ENCODE measurements at regions not wholly inside any gene's neighbourhood (a gene's known extent, or its start where the extent isn't known, plus 50 kb on each side); places are given as distances from the start of the nearest gene placed in this dataset.
A peak's percentile ranks its signal among the peaks of the same experiment; 100 is the strongest.

DNA sequence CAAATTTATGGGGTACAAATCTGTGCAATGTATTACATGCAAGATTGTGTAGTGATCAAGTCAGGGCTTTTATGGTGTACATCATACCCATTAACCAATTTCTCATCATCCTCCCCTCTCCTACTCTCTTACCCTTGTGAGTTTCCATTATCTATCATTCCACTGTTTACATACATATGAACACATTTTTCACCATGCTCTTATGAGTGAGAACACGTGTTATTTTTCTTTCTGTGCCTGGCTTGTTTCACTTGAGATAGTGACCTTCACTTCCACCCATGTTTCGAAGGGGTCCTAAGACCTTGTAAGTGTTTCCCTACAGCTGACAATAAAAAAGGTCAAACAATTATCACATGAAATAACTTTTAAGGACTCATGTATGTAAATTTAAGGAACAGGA is 281.7 kb upstream of the CD180 start:
- Mint-ChIP-seq H3K36me3 (peaks cover 0 to 10% (median 2%) of the 10 kb centered on the region in 3 donors), H3K9me3 (no peaks in the 10 kb centered on the region), H3K4me1 (peaks cover 0 to under 1% (median under 1%) of the 10 kb centered on the region in 3 donors), H3K4me3 (no peak overlapping the region), H3K27ac (no peak overlapping the region), H3K27me3 (peaks cover 13 to 36% of the 10 kb centered on the region in 2 donors)
- ChIA-PET CTCF (no interaction called here), POLR2A (no interaction called here)
- no peaks in the 10 kb centered on the region for H3K36me3 ChIP-seq (ENCODE audit: insufficient read depth, low read length)
- no peaks in the 10 kb centered on the region for H3K9me3 ChIP-seq (ENCODE audit: low read length)
- H3K27ac ChIP-seq (ENCODE audit: low read depth, low read length) = no peak overlapping the region
- DNase-seq = no peak
- H3K4me3 ChIP-seq (ENCODE audit: low read length) = no peak overlapping the region
- no peaks in the 10 kb centered on the region for H3K4me1 ChIP-seq (ENCODE audit: insufficient read depth, low read length)
- H3K27me3 ChIP-seq (ENCODE audit: insufficient read depth, low read length, poor library complexity, severe bottlenecking) = no peaks in the 10 kb centered on the region

GRCh38 chr5:67476995-67477394 is 280.4 kb upstream of the CD180 start:
- H3K27ac Mint-ChIP-seq = no peak overlapping the region
- peaks cover 10 to 32% of the 10 kb centered on the region in 2 donors for H3K27me3 Mint-ChIP-seq
- peaks cover 0 to 5% (median 2%) of the 10 kb centered on the region in 3 donors for H3K36me3 Mint-ChIP-seq
- CTCF ChIA-PET = no interaction called here
- no peaks in the 10 kb centered on the region for H3K9me3 Mint-ChIP-seq
- H3K4me3 Mint-ChIP-seq = no peak overlapping the region
- Histone ChIP-seq H3K27me3 (ENCODE audit: insufficient read depth, low read length, poor library complexity, severe bottlenecking) (no peaks in the 10 kb centered on the region), H3K4me3 (ENCODE audit: low read length) (no peak overlapping the region), H3K27ac (ENCODE audit: low read depth, low read length) (no peak overlapping the region), H3K36me3 (ENCODE audit: insufficient read depth, low read length) (no peaks in the 10 kb centered on the region), H3K9me3 (ENCODE audit: low read length) (no peaks in the 10 kb centered on the region), H3K4me1 (ENCODE audit: insufficient read depth, low read length) (no peaks in the 10 kb centered on the region)
- no peak for DNase-seq
- POLR2A ChIA-PET = no interaction called here
- H3K4me1 Mint-ChIP-seq = no peaks in the 10 kb centered on the region

DNA sequence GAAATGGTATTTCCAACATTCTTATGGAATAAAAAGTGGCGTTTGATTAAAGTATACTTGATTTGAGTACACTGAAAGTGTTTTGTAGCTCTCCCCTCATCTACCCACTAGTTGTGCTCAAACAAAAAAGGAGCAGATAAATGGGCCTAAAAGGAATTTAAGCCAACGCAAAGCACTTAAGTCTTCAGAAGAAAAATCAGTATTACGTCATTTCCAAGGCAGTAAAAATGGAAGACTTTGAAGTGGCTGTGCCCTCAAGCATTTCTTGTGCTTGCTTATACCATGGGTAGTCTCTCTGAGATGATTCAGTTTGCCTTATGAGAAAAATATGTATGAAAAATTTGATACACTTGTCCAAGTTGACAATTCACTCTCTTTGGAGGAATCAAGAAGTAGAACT is 279.9 kb upstream of the CD180 start:
- Histone ChIP-seq H3K36me3 (ENCODE audit: insufficient read depth, low read length) (no peaks in the 10 kb centered on the region), H3K9me3 (ENCODE audit: low read length) (no peaks in the 10 kb centered on the region), H3K4me1 (ENCODE audit: insufficient read depth, low read length) (no peaks in the 10 kb centered on the region), H3K4me3 (ENCODE audit: low read length) (no peak overlapping the region), H3K27ac (ENCODE audit: low read depth, low read length) (no peak overlapping the region), H3K27me3 (ENCODE audit: insufficient read depth, low read length, poor library complexity, severe bottlenecking) (no peaks in the 10 kb centered on the region)
- ChIA-PET CTCF (no interaction called here), POLR2A (no interaction called here)
- peak in 1 of 5 donors; percentile 17 for DNase-seq
- no peaks in the 10 kb centered on the region for H3K4me1 Mint-ChIP-seq
- H3K27me3 Mint-ChIP-seq = peaks cover 8 to 32% of the 10 kb centered on the region in 2 donors
- no peaks in the 10 kb centered on the region for H3K9me3 Mint-ChIP-seq
- H3K36me3 Mint-ChIP-seq = peaks cover 0 to 5% (median 2%) of the 10 kb centered on the region in 3 donors
- H3K4me3 Mint-ChIP-seq = no peak overlapping the region
- H3K27ac Mint-ChIP-seq = no peak overlapping the region

DNA sequence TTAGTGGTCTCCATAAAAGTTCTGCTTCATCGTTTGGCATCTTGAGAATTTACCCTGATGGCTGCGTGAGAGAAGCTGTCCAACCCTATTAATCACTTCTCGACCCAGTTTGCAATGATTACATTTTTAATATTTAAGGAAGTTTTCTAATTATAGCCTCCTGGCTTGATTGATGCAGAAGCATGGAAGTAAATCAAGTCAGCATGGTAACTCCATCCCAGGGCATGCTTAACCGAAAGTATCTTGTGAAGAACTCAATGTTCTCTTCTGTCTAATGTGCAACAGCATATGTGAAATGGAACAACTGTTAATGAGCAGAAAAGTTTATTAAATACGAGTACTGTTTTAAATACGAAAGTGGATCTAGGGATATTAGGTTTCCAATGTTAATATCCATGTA is 278.9 kb upstream of the CD180 start:
- Mint-ChIP-seq H3K27ac (no peak overlapping the region), H3K36me3 (peaks cover 0 to 5% (median 2%) of the 10 kb centered on the region in 3 donors), H3K27me3 (peaks cover 8 to 25% of the 10 kb centered on the region in 2 donors), H3K4me1 (no peaks in the 10 kb centered on the region), H3K9me3 (no peaks in the 10 kb centered on the region), H3K4me3 (no peak overlapping the region)
- no peak for DNase-seq
- H3K4me1 ChIP-seq (ENCODE audit: insufficient read depth, low read length) = no peaks in the 10 kb centered on the region
- CTCF ChIA-PET = no interaction called here
- no peaks in the 10 kb centered on the region for H3K27me3 ChIP-seq (ENCODE audit: insufficient read depth, low read length, poor library complexity, severe bottlenecking)
- H3K36me3 ChIP-seq (ENCODE audit: insufficient read depth, low read length) = no peaks in the 10 kb centered on the region
- no peaks in the 10 kb centered on the region for H3K9me3 ChIP-seq (ENCODE audit: low read length)
- POLR2A ChIA-PET = no interaction called here
- H3K27ac ChIP-seq (ENCODE audit: low read depth, low read length) = no peak overlapping the region
- no peak overlapping the region for H3K4me3 ChIP-seq (ENCODE audit: low read length)

- H3K4me3 ChIP-seq (ENCODE audit: low read length) = no peak overlapping the region
- H3K36me3 ChIP-seq (ENCODE audit: insufficient read depth, low read length) = no peaks in the 10 kb centered on the region
- no peak for DNase-seq
- CTCF ChIA-PET = no interaction called here
- no peaks in the 10 kb centered on the region for H3K4me1 ChIP-seq (ENCODE audit: insufficient read depth, low read length)
- Mint-ChIP-seq H3K4me1 (no peaks in the 10 kb centered on the region), H3K4me3 (no peak overlapping the region), H3K9me3 (no peaks in the 10 kb centered on the region), H3K36me3 (peaks cover 0 to 5% (median 2%) of the 10 kb centered on the region in 3 donors), H3K27ac (no peak overlapping the region), H3K27me3 (peaks cover 8 to 18% of the 10 kb centered on the region in 2 donors)
- H3K27ac ChIP-seq (ENCODE audit: low read depth, low read length) = no peak overlapping the region
- POLR2A ChIA-PET = no interaction called here
- no peaks in the 10 kb centered on the region for H3K9me3 ChIP-seq (ENCODE audit: low read length)
- no peaks in the 10 kb centered on the region for H3K27me3 ChIP-seq (ENCODE audit: insufficient read depth, low read length, poor library complexity, severe bottlenecking)
Measured at GRCh38 chr5:67474597-67475238, 278.1 kb upstream of the CD180 start.

- no peaks in the 10 kb centered on the region for H3K9me3 Mint-ChIP-seq
- Histone ChIP-seq H3K27me3 (ENCODE audit: insufficient read depth, low read length, poor library complexity, severe bottlenecking) (no peaks in the 10 kb centered on the region), H3K27ac (ENCODE audit: low read depth, low read length) (no peak overlapping the region), H3K4me3 (ENCODE audit: low read length) (no peak overlapping the region), H3K36me3 (ENCODE audit: insufficient read depth, low read length) (no peaks in the 10 kb centered on the region), H3K4me1 (ENCODE audit: insufficient read depth, low read length) (no peaks in the 10 kb centered on the region), H3K9me3 (ENCODE audit: low read length) (no peaks in the 10 kb centered on the region)
- no peak for DNase-seq
- CTCF ChIA-PET = no interaction called here
- no peak overlapping the region for H3K27ac Mint-ChIP-seq
- POLR2A ChIA-PET = no interaction called here
- H3K4me3 Mint-ChIP-seq = no peak overlapping the region
- no peaks in the 10 kb centered on the region for H3K27me3 Mint-ChIP-seq
- H3K4me1 Mint-ChIP-seq = peaks cover 1 to 5% (median 3%) of the 10 kb centered on the region in 3 donors
- no peaks in the 10 kb centered on the region for H3K36me3 Mint-ChIP-seq
Measured at GRCh38 chr5:67467110-67467509, 270.5 kb upstream of the CD180 start.

DNA sequence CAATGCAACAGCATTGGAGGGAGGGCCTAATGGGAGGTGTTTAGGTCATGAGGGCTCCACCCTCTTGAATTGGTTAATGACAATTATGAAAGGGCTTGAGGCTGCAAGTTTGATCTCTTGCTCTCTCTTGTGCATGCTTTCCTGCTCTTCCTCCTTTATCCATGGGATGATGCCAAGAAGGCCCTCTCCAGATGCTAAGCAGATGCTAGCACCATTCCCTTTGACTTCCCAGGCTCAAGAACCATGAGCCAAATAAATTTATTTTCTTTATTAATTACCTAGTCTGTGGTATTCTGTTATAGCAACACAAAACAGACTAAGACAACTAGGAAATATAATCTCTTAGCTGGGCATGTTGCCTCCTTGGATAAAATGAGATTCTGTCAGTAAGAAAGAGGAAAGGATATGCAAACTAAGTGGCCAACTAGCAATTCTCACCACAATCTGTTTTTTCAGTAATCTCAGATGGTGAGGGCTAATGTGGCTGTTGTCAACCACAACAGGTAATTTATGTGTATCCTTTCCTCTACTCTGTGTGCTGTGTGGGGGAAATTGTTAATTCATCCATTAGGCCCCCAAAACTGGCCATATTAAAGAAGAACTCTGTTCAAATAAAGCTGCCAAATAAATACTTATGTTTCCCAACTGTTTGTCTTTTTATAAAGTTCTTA is 269.1 kb upstream of the CD180 start:
- H3K9me3 Mint-ChIP-seq = no peaks in the 10 kb centered on the region
- no peaks in the 10 kb centered on the region for H3K36me3 Mint-ChIP-seq
- DNase-seq = no peak
- CTCF ChIA-PET = interaction anchor here (0.7 kb wide), 1 partner anchor 673 kb away, joined by 4 read pairs; no protein-coding TSS in a partner anchor
- Histone ChIP-seq H3K27me3 (ENCODE audit: insufficient read depth, low read length, poor library complexity, severe bottlenecking) (no peaks in the 10 kb centered on the region), H3K27ac (ENCODE audit: low read depth, low read length) (no peak overlapping the region), H3K36me3 (ENCODE audit: insufficient read depth, low read length) (no peaks in the 10 kb centered on the region), H3K4me3 (ENCODE audit: low read length) (no peak overlapping the region), H3K9me3 (ENCODE audit: low read length) (no peaks in the 10 kb centered on the region), H3K4me1 (ENCODE audit: insufficient read depth, low read length) (no peaks in the 10 kb centered on the region)
- no peak overlapping the region for H3K4me3 Mint-ChIP-seq
- POLR2A ChIA-PET = no interaction called here
- peaks cover 1 to 5% (median 3%) of the 10 kb centered on the region in 3 donors for H3K4me1 Mint-ChIP-seq
- H3K27ac Mint-ChIP-seq = no peak overlapping the region
- H3K27me3 Mint-ChIP-seq = no peaks in the 10 kb centered on the region

DNA sequence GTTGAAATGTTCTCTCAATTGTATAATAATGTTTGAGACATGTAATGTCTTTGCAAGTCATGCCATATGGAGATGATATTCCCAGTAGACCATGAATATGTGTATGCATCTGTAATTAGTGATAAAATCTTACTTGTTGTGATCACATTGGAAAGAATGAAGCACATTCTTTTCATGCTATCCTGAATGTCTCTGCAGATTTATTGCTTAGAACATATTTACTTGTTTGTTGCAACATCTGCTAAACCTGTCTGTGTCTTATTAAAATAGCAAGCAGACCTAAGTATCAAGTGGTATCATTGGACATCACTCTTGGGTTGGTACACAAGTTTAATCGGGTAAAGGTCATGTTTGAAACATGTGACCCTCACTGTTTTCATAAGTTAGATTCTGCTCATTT is 265.5 kb upstream of the CD180 start:
- no peak overlapping the region for H3K27ac ChIP-seq (ENCODE audit: low read depth, low read length)
- H3K4me3 ChIP-seq (ENCODE audit: low read length) = no peak overlapping the region
- CTCF ChIA-PET = no interaction called here
- POLR2A ChIA-PET = no interaction called here
- peaks cover 0 to 3% of the 10 kb centered on the region in 2 donors for H3K27me3 Mint-ChIP-seq
- peaks cover 1 to 5% (median 3%) of the 10 kb centered on the region in 3 donors for H3K4me1 Mint-ChIP-seq
- no peaks in the 10 kb centered on the region for H3K36me3 ChIP-seq (ENCODE audit: insufficient read depth, low read length)
- no peaks in the 10 kb centered on the region for H3K27me3 ChIP-seq (ENCODE audit: insufficient read depth, low read length, poor library complexity, severe bottlenecking)
- no peaks in the 10 kb centered on the region for H3K36me3 Mint-ChIP-seq
- DNase-seq = no peak
- no peaks in the 10 kb centered on the region for H3K9me3 Mint-ChIP-seq
- H3K4me3 Mint-ChIP-seq = no peak overlapping the region
- no peaks in the 10 kb centered on the region for H3K9me3 ChIP-seq (ENCODE audit: low read length)
- H3K27ac Mint-ChIP-seq = no peak overlapping the region
- H3K4me1 ChIP-seq (ENCODE audit: insufficient read depth, low read length) = no peaks in the 10 kb centered on the region

Measured in CD8-positive, alpha-beta memory T cell (primary cell).